ENCODE measurements at regions not wholly inside any gene's neighbourhood (a gene's known extent, or its start where the extent isn't known, plus 50 kb on each side); places are given as distances from the start of the nearest gene placed in this dataset.

GRCh38 chr1:22208268-22208972 is 65.5 kb upstream of the WNT4 start:
- POLR2A ChIA-PET, result no interaction called here

More at GRCh38 chr1:22208268-22208972, 65.5 kb upstream of the WNT4 start:
- H3K9me3 ChIP-seq (replicated peaks; ENCODE audit: control insufficient read depth, insufficient read depth, low read length), result no peaks in the 10 kb centered on the region
- TF ChIP-seq FOS (IDR thresholded peaks at IDR 0.05; ENCODE audit: borderline replicate concordance, insufficient read depth, low read length) (no peak), POLR2AphosphoS5 (IDR thresholded peaks at IDR 0.05; ENCODE audit: insufficient read depth, low read depth, low read length) (no peak), JUN (IDR thresholded peaks at IDR 0.05; ENCODE audit: borderline replicate concordance, insufficient read depth, insufficient read length, low read depth) (no peak), CTCF (IDR thresholded peaks at IDR 0.05; ENCODE audit: extremely low read depth in 1 of 2, insufficient read depth in 1 of 2, low read depth in 1 of 2, low read length in 2 of 2) (peak in 1 of 2 donors; percentile 2), GATA2 (IDR thresholded peaks at IDR 0.05; ENCODE audit: insufficient read depth, insufficient read length, low read depth, low read length) (no peak)
- no peaks in the 10 kb centered on the region for H3K36me3 ChIP-seq (ENCODE audit: control insufficient read depth in 2 of 2, extremely low read depth in 1 of 2, insufficient read depth in 2 of 2, low read length in 2 of 2)
- H3K4me2 ChIP-seq (ENCODE audit: insufficient read depth, low read length), result no peak overlapping the region
- dilution Hi-C loops (cut with MboI; ENCODE audit: extremely low pct_ligation_motif_present, low sequenced_read_pairs) (no loop called here), intact Hi-C loops (cut with micrococcal nuclease) (no loop called here)
- H4K20me1 ChIP-seq (replicated peaks; ENCODE audit: control insufficient read depth, extremely low read depth, insufficient read depth, low read length), result no peaks in the 10 kb centered on the region
- no TSS peak for BruUV-seq (replicated peaks)
- no peak overlapping the region for H3K9ac ChIP-seq (replicated peaks; ENCODE audit: extremely low read depth, insufficient read depth, low read length)
- no peak overlapping the region for H3K27ac ChIP-seq (ENCODE audit: insufficient read depth, low read depth, low read length)
- no peak overlapping the region for H3K4me3 ChIP-seq (replicated peaks in 1 of 3; ENCODE audit: insufficient read depth in 1 of 3, low read depth in 1 of 3, low read length in 3 of 3)
- no peaks in the 10 kb centered on the region for H3K79me2 ChIP-seq (ENCODE audit: control insufficient read depth, insufficient read depth, low read length)
- no peaks in the 10 kb centered on the region for H3K4me1 ChIP-seq (ENCODE audit: control insufficient read depth, extremely low read depth, insufficient read depth, low read length)
- no peaks in the 10 kb centered on the region for H3K9me1 ChIP-seq (replicated peaks; ENCODE audit: control insufficient read depth, extremely low read depth, insufficient read depth, low read length)
- DNase-seq (ENCODE audit: low read depth, low spot score) (no peak), FAIRE-seq (no peak)
- CTCF ChIA-PET, result no interaction called here
- H3K27me3 ChIP-seq (ENCODE audit: control insufficient read depth in 2 of 2, insufficient read depth in 2 of 2, low read length in 2 of 2), result peaks cover 56 to 63% of the 10 kb centered on the region in 2 experiments
- no peak overlapping the region for H2AFZ ChIP-seq (ENCODE audit: low read depth, low read length)

All from endothelial cell of umbilical vein (primary cell).